ENCODE measurements at regions not wholly inside any gene's neighbourhood (a gene's known extent, or its start where the extent isn't known, plus 50 kb on each side); places are given as distances from the start of the nearest gene placed in this dataset.
"Not testable (repeated sequence)": the region's sequence is repeated elsewhere in the genome, so short reads cannot be mapped to it uniquely, and the experiment has no call there.

DNA sequence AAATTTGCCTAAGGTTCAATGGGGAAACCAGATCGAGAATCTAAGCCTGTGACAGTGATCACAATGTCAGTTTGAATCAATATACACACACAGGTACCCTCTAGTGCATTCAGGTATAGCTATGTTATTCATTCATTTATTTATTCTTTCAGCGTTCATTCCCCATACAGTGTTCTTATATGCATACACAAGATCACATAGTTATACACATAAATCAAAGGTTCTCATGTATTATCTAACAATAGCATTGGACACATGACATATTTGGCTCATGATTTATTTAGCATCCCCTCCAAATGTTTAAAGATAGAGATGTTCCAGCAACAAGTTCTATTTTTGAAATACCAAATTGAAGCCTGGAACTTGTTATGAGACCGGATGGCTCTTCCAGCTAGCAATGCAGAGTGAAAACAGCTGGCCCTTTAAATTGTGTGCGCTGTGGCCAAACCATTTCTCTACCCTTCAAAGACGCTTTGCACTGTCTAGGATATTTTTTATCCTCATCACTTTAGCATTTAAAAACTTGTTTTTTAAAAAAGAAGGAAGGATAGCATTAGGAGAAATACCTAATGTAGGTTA lies 131.0 kb downstream of the ATXN3L start:
- DNase-seq (ENCODE audit: extremely low read depth, low read depth, low spot score), result no peak

DNA sequence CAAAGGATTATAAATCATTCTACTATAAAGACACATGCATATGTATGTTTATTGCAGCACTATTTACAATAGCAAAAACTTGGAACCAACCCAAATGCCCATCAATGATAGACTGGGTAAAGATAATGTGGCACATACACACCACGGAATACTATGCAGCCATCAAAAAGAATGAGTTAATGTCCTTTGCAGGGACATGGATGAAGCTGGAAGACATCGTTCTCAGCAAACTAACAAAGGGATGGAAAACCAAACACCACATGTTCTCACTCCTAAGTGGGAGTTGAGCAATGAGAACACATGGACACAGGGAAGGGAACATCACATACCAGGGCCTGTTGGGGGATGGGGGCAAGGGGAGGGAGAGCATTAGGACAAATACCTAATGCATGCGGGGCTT lies 133.2 kb downstream of the ATXN3L start:
- not testable (repeated sequence) for DNase-seq (ENCODE audit: extremely low read depth, low read depth, low spot score)

DNA sequence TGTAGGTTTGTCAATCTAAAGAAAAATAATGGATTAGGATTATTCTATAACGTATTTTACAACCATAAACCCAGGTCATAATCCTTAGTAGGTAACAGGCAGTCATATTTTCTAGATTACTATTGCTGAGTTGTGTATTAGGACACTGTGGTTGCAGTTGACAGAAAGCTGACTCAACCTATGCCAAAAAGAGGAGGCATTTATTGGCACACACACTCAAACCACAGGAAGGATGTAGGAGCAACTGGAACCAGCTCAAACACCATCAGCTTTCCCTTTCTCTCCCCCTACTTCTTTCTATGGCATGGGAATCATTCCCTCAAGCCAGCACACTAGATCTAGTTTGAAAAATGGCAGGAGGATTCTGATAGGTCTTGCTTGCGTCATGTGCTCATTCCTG lies 136.4 kb upstream of the FAM9C start:
- DNase-seq (ENCODE audit: extremely low read depth, low read depth, low spot score), result no peak

DNA sequence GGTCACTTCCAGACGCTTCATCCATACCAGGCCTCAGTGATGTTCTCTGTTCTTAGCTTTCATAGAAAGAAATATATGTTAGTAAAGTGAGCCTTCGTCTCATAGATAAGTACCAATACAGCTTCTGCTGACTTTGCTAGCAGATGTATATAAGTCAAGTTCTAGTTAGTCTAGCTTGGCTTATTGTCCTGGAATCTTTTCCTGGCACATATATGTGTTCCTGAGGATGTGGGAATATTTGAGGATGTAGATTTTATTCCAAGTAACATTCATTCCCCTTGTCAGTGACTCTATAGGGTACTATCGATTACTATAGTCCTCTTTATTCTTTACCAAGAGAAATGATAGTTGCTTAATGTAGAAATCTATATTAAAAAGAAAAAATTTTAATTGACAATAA lies 135.2 kb upstream of the FAM9C start:
- no peak for DNase-seq (ENCODE audit: extremely low read depth, low read depth, low spot score)

DNA sequence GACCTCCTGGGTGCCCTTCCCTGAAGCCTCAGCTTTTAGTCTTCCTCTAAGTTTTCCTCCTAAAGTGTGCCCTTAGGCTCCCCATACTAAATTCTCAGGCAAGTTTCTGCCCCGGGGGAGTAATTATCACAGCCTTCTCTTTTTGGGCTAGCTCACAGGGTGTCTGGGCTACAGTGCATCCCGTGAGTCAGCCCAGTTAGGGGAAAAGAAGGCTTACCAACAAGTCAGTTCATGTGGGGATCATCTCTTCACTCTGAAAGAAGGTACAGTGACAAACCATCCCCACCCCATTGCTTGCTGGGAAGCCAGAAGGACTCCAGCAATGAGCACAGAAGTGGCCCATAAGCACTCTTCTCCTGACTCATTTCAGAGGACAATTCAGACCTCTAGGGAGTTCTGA lies 134.7 kb upstream of the FAM9C start:
- DNase-seq (ENCODE audit: extremely low read depth, low read depth, low spot score), result no peak

GRCh38 chrX:13177921-13178566 lies 133.6 kb upstream of the FAM9C start:
- no peak for DNase-seq (ENCODE audit: extremely low read depth, low read depth, low spot score)

DNA sequence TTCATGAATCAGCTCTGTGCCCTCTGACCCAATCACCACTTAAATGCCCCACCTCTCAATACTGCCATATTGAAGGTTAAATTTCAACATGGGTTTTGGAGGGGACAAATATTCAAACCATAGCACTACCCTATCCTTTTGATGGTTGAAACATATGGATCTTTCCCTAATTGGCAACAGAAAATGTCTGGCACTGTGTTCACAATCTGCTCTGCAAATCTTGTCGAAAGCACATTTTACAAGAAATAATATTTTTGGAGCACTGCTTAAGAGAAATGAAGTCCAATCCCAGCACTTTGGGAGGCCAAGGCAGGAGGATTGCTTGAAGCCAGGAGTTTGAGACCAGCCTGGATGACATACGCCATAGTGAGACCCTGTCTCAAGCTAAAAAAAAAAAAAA lies 130.6 kb upstream of the FAM9C start:
- DNase-seq (ENCODE audit: extremely low read depth, low read depth, low spot score), result no peak

- DNase-seq (ENCODE audit: extremely low read depth, low read depth, low spot score), result no peak
Observed at GRCh38 chrX:13170966-13171558, 126.6 kb upstream of the FAM9C start.

GRCh38 chrX:13169684-13170083 lies 125.3 kb upstream of the FAM9C start:
- DNase-seq (ENCODE audit: extremely low read depth, low read depth, low spot score), result no peak

DNA sequence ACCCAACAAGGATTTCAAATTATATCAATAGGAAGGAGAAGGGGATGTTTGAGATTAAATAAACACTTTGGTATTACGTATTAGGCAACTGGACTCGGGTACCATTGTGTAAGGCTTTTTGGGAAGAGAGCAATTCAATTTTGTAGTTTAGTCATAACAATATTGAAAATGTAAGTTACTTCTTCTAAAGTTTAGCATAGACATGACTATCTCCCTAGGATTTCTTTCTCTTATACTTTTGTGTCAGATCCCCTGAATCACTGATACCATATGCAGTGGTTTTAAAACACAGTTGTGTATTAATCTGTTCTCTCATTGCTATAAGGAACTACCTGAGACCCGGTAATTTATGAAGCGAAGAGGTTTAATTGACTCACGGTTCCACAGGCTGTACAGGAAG lies 123.8 kb upstream of the FAM9C start:
- no peak for DNase-seq (ENCODE audit: extremely low read depth, low read depth, low spot score)

DNA sequence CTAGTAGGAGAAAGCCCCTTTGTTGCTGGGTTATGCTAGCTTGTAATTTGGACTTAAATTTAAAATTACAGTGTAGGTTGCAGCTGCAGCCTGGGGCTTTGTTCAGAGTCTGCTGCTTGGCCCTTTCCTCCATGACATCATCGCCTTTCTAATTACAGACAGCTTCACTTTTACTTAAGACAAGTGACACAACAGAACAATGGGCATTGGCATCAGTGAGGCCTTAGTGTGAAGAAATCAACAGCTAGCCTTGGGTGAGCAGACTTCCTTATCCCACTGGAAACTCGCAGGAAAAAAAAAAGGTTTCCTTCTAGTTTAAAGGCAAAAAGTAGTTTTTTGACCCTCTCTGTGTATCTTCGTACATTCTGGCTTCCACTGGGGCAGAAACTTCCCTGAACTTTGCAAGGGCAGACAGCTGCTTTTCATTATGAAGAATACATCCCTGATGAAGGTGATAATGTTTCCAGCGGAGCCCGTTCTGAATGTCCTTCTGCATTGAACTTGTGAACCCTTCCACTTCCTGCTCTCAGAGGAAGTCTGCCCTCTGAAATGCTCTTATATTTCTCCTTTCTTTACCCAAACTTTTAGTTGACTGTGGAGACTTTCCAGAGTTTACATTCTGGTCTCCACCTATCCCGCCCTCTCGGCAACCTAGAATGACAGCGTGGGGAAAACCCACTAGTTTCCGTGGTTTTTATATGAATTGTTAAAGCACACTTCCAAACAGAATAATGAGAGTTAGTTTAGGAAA lies 123.2 kb upstream of the FAM9C start:
- DNase-seq (ENCODE audit: extremely low read depth, low read depth, low spot score), result no peak

DNA sequence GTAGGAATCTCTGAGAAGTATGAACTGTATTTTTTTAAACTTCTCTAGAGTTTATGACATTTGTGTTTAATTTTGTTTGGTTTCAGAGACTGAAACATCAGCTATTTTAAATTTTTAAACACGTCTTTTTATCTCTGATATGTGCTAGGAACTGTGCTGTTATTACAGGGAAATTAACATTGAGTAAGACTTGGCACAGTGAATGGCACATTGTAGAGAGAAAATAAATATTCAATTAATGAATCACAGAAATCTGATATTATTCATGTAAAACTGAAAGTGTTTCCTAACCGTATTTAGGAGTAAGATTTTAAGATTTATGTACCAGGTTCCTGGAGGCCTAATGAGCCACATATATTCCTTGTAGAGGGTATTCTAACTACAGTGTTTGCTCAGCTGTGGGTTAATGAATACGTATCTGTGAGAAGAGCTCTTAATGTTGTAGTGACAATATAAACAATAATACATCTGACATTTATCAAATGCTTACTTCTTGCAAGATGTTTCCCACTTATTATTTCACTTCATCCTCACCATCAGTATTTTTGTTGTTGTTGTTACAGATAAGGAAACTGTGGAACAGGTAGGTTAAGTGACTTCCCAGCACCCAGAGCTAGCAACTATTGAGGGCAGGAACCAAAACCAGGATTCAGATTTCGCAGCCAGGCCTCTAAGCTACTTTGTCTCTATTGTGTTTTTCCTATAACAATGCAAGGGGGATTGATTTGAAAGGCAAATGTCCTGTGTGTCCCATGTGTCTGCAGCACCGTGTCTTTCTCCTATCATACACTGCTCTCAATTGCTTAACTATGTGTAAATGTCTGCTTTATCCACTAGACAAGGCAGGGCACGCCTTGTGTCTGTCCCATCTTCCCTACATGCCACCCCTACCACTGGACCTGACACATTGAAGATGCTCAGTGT lies 121.1 kb upstream of the FAM9C start:
- no peak for DNase-seq (ENCODE audit: extremely low read depth, low read depth, low spot score)

GRCh38 chrX:13164611-13165010 lies 120.2 kb upstream of the FAM9C start:
- DNase-seq (ENCODE audit: extremely low read depth, low read depth, low spot score), result no peak

DNA sequence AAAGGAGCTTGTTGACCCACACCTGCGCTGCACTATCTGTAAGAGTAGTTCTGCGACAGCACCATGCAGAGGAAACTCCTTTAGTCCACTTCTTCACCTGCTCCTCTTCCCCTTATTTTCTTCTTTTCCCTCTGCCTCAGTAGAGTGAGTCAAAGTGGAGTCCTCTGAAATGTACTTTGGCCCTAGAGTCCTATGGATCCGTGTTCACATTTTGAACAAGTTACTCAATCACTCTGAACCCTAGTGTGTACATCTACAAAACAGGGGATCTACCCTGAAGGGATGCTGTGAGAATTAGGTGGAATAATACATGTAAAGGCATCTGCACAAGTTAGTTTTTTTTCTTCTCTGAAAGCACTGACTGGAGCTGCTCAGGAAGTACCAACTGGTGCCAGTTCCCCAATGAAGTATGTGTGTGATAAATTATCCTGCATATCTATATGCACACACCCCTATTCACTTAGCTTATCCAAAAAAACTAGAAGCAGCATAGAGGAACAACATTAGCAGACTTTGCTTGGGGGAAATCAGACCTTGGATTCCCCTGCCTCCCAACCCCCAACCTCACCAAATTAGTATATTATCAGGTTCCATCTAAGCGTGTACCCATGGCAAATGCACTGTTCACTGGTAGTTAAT lies 118.5 kb upstream of the FAM9C start:
- no peak for DNase-seq (ENCODE audit: extremely low read depth, low read depth, low spot score)

- DNase-seq (ENCODE audit: extremely low read depth, low read depth, low spot score), result no peak
Observed at GRCh38 chrX:13159886-13160285, 115.5 kb upstream of the FAM9C start.

GRCh38 chrX:13158911-13159310 lies 114.5 kb upstream of the FAM9C start:
- no peak for DNase-seq (ENCODE audit: extremely low read depth, low read depth, low spot score)

- not testable (repeated sequence) for DNase-seq (ENCODE audit: extremely low read depth, low read depth, low spot score)
Observed at GRCh38 chrX:13155550-13155949, 111.1 kb upstream of the FAM9C start.

- no peak for DNase-seq (ENCODE audit: extremely low read depth, low read depth, low spot score)
Observed at GRCh38 chrX:13153796-13154195, 109.4 kb upstream of the FAM9C start.

GRCh38 chrX:13152518-13153185 lies 108.2 kb upstream of the FAM9C start:
- no peak for DNase-seq (ENCODE audit: extremely low read depth, low read depth, low spot score)

Measured in glomerular endothelial cell (primary cell).